Hepatocyte (in vitro differentiated cells): ENCODE measurements at regions not wholly inside any gene's neighbourhood (a gene's known extent, or its start where the extent isn't known, plus 50 kb on each side); places are given as distances from the start of the nearest gene placed in this dataset.

Experiments used
- EZH2phosphoT487 ChIP-seq: fragments of 200-600 bp; sonication (generic); IDR thresholded peaks from one replicate; pipeline ENCODE4 v1.6.1; 2018; ENCODE audit warnings: antibody characterized with exemption, mild to moderate bottlenecking, low read depth, moderate library complexity; ENCODE audit not compliant: unreplicated experiment, severe bottlenecking
- TF ChIP-seq, protein P1 (sequence below): fragments of 200-600 bp; sonication (generic); IDR thresholded peaks from 2 replicates; pipeline ENCODE4 v1.5.1; 2016; ENCODE audit warnings: antibody characterized with exemption, mild to moderate bottlenecking; ENCODE audit not compliant: poor library complexity

DNA sequence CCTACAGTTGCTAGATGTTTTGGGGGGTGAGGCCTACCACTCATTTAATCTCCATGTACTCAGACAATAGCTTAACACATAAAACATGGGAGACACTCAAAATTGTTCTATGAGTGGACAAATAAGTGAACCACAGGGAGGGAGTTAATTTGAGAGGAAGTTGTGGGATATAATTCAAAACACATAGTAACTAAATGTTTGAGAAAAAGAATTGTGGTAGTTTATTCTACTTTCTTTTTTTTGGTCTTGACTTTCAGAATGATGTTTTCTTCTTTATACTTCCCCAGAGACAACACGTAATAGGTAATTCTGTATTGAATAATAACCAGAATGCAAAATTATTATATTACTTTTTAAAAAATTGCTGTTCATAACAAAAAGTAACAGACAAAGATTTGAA lies 453.8 kb downstream of the RFPL4B start:
- TF ChIP-seq, protein P1, sequence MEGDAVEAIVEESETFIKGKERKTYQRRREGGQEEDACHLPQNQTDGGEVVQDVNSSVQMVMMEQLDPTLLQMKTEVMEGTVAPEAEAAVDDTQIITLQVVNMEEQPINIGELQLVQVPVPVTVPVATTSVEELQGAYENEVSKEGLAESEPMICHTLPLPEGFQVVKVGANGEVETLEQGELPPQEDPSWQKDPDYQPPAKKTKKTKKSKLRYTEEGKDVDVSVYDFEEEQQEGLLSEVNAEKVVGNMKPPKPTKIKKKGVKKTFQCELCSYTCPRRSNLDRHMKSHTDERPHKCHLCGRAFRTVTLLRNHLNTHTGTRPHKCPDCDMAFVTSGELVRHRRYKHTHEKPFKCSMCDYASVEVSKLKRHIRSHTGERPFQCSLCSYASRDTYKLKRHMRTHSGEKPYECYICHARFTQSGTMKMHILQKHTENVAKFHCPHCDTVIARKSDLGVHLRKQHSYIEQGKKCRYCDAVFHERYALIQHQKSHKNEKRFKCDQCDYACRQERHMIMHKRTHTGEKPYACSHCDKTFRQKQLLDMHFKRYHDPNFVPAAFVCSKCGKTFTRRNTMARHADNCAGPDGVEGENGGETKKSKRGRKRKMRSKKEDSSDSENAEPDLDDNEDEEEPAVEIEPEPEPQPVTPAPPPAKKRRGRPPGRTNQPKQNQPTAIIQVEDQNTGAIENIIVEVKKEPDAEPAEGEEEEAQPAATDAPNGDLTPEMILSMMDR: no peak
- no peak for TF ChIP-seq EZH2phosphoT487
